ENCODE measurements at regions not wholly inside any gene's neighbourhood (a gene's known extent, or its start where the extent isn't known, plus 50 kb on each side); places are given as distances from the start of the nearest gene placed in this dataset.

GRCh38 chr7:106179256-106179655 is 67.1 kb upstream of the SYPL1 start:
- TF ChIP-seq EZH2 (IDR thresholded peaks at IDR 0.05; ENCODE audit: borderline replicate concordance) (no peak), CTCF (IDR thresholded peaks at IDR 0.05; ENCODE audit: poor library complexity) (no peak)
